Heart right ventricle (tissue), 16 donors: ENCODE measurements at regions not wholly inside any gene's neighbourhood (a gene's known extent, or its start where the extent isn't known, plus 50 kb on each side); places are given as distances from the start of the nearest gene placed in this dataset.
"Not testable (repeated sequence)": the region's sequence is repeated elsewhere in the genome, so short reads cannot be mapped to it uniquely, and the experiment has no call there.

ENCODE experiments used
- ATAC-seq, 8 donors: fragments of 200-7000 bp; cut with Tn5 transposase; one replicate each; pipeline ENCODE4 v1.9.1; 2020; ENCODE audit warnings: mild to moderate bottlenecking in 8 of 8, moderate library complexity in 8 of 8, moderate number of reproducible peaks in 1 of 8
- DNase-seq, 2 donors: peaks; one replicate each; pipeline ENCODE4 v3.0.0-alpha.2; 2020
- H3K27ac ChIP-seq, 10 donors: fragments of 200-600 bp; sonication (generic) in 2 of 10; one replicate each; pipeline versions ENCODE4 v1.5.0 to v1.8.0; 2020 to 2022; ENCODE audit warnings: mild to moderate bottlenecking in 3 of 10
- H3K27me3 ChIP-seq, 7 donors: fragments of 200-600 bp; one replicate each; pipeline ENCODE4 v1.8.0; 2021 to 2022; ENCODE audit warnings: mild to moderate bottlenecking in 2 of 7
- H3K36me3 ChIP-seq, 9 donors: fragments of 200-600 bp; sonication (generic) in 1 of 9; one replicate each; pipeline versions ENCODE4 v1.5.0 to v1.8.0; 2020 to 2022; ENCODE audit warnings: mild to moderate bottlenecking in 2 of 9
- H3K4me1 ChIP-seq, 9 donors: fragments of 200-600 bp; sonication (generic) in 1 of 9; one replicate each; pipeline versions ENCODE4 v1.5.0 to v1.8.0; 2020 to 2022; ENCODE audit warnings: mild to moderate bottlenecking in 4 of 9
- H3K4me3 ChIP-seq, 10 donors: fragments of 200-600 bp; sonication (generic) in 2 of 10; one replicate each; pipeline versions ENCODE4 v1.5.0 to v1.8.0; 2020 to 2022; ENCODE audit warnings: mild to moderate bottlenecking in 7 of 10, moderate library complexity in 2 of 10
- H3K9me3 ChIP-seq, 11 donors: fragments of 200-600 bp in 10 of 11; sonication (generic) in 2 of 11; one replicate each; pipeline versions ENCODE4 v1.5.0 to v1.8.0; 2013 to 2022; ENCODE audit warnings: mild to moderate bottlenecking in 2 of 11, control low read depth in 1 of 11, moderate library complexity in 1 of 11
- whole genome bisulfite sequencing, 2 donors: extraction: QIAGEN DNeasy Blood & Tissue Kit; methylation state at CpG; one replicate each; pipeline ENCODE4 v1.1.7; 2013; ENCODE audit warnings: inconsistent platforms in 1 of 2; 5-methylcytosine and 5-hydroxymethylcytosine counted together
- intact Hi-C, 10 donors: fragments of 100-400 bp; cut with DNase I; formaldehyde crosslinking; loops; one replicate each; pipeline versions ENCODE4 v1.11.1 to v1.14.2; 2022
- TF ChIP-seq, protein P1 (sequence below), 9 donors: fragments of 200-600 bp; sonication (generic) in 2 of 9; IDR thresholded peaks; one replicate each; pipeline versions ENCODE4 v1.5.0 to v1.8.0; 2021 to 2022; ENCODE audit warnings: antibody characterized with exemption in 9 of 9, mild to moderate bottlenecking in 5 of 9, moderate library complexity in 1 of 9
- donor health status: Arrhythmogenic right ventricular cardiomyopathy.
- donor health status: ischemic (EF 13 %, LVEDD 7.1; RV severe dilation, severe dysfunction).
- donor health status: healthy with polysubstance abuse.
- donor health status: DM: no; HTN: yes; CAD: no.
- donor health status: DM: no; HTN: no; CAD: no.
- donor health status: ischemic (EF 25% LVEDD 6.9; RV normal size, moderate dysfunction).
- donor health status: ischemic (EF 25% LVEDD 5.7; RV mildly dilated, moderate dysfunction).
- donor health status: healthy.
- donor health status: DM: yes; HTN: yes; CAD: no.
- donor health status: Ischemic cardiomyopathy.
- donor health status: ischemic (EF 35%, LVEDD 5.7; RV mildly dilated, moderate dysfunction).
- donor health status: nonischemic (EF 11% LVEDD 7.7; RV severe dilation, severe dysfunction).
- donor health status: DM: yes; HTN: yes; CAD: no.
- donor health status: PGD.
- donor health status: ischemic (EF 29% LVEDD 5.4; RV normal size, mild dysfunction).
- donor health status: nonischemic (EF 23%, LVEDD 6.1; RV moderate dilation, normal function).

DNA sequence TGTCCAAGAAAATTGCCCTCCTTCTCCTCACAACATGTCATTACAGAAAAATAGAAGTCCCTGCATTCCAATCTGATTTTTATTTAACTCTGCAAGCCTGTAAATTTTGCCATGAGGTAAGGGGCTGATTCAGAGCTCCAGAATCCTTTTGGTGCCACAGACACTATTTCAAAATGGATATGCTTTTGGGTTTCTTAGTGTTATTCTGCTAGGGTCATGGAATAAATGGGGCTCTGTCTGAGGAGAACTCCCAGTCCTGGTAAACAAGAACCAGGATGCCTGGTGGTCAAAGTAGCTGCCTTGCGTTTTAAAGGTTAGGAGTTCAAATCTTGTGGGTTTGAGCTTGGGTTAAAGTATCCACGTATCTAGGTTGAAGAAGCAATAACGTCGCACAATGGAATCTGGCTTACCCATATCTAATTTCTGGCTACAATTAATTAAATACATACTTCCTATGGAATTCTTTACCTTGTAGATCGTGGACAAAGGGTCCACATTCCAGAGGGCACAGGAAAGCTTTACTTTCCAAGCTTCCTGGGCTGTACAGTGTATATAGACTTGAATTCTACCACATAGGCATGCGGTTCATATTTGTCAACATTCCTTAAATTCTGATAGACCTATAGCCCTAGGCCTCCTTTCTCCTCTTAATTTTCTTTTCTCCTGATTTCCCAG, 98.0 kb upstream of the CDC42BPA start:
- peak overlapping the region in 1 of 10 donors; percentile 12 for H3K27ac ChIP-seq
- peaks cover 0 to 28% (median 7%) of the 10 kb centered on the region in 9 donors for H3K4me1 ChIP-seq
- intact Hi-C loops = loop anchor here in 3 of 10 donors (5.0 to 10.0 kb wide), 3 partner anchors 49 to 59 kb away; no protein-coding TSS in a partner anchor
- no peaks in the 10 kb centered on the region for H3K27me3 ChIP-seq
- WGBS, 2 donors = 94 to 95% methylated on average over 6 of the region's 6 CpGs
- ATAC-seq (no peak), DNase-seq (no peak)
- TF ChIP-seq, protein P1, sequence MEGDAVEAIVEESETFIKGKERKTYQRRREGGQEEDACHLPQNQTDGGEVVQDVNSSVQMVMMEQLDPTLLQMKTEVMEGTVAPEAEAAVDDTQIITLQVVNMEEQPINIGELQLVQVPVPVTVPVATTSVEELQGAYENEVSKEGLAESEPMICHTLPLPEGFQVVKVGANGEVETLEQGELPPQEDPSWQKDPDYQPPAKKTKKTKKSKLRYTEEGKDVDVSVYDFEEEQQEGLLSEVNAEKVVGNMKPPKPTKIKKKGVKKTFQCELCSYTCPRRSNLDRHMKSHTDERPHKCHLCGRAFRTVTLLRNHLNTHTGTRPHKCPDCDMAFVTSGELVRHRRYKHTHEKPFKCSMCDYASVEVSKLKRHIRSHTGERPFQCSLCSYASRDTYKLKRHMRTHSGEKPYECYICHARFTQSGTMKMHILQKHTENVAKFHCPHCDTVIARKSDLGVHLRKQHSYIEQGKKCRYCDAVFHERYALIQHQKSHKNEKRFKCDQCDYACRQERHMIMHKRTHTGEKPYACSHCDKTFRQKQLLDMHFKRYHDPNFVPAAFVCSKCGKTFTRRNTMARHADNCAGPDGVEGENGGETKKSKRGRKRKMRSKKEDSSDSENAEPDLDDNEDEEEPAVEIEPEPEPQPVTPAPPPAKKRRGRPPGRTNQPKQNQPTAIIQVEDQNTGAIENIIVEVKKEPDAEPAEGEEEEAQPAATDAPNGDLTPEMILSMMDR (IDR thresholded peaks at IDR 0.05) = no peak
- no peaks in the 10 kb centered on the region for H3K9me3 ChIP-seq
- H3K36me3 ChIP-seq = no peaks in the 10 kb centered on the region
- no peak overlapping the region for H3K4me3 ChIP-seq

DNA sequence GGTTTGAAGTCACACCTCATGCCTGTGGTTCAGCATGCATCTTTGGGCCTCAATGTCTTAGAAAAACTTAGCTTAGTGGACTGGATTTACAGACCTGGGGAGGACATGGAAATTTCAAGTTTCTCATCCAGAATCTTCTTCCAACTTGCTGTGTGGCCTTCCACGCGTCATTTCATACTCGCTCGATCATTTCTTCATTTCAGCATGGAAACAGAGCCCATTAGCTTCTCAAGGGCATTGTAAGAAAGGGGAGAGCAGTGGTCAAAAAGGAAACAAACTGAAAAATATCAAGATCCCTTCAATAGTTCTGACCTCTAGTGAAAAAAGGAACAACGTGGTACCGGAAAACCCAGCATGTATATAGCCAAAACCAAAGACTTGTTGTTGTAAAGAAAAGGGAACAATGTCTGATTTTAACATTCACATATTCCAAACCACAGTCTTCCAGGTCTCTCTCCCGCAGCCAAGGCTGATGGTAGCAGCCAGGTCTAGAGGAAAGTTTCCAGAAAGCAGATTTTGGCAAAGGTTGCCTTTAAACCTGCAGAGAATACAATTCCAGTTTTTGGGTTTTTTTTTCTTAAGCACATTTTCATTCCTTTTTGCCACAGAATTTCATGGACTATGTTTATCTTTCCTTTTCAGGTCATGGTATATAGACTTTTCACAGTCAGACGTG, 97.0 kb upstream of the CDC42BPA start:
- ATAC-seq = no peak
- Histone ChIP-seq H3K27ac (no peak overlapping the region), H3K9me3 (no peaks in the 10 kb centered on the region), H3K4me3 (no peak overlapping the region), H3K36me3 (no peaks in the 10 kb centered on the region), H3K4me1 (peaks cover 0 to 28% (median 7%) of the 10 kb centered on the region in 9 donors), H3K27me3 (no peaks in the 10 kb centered on the region)
- no peak for DNase-seq
- intact Hi-C loops = loop anchor here in 3 of 10 donors (5.0 to 10.0 kb wide), 3 partner anchors 48 to 58 kb away; no protein-coding TSS in a partner anchor
- 77 to 87% methylated on average over 8 of the region's 8 CpGs for WGBS, 2 donors
- TF ChIP-seq, protein P1 (IDR thresholded peaks at IDR 0.05) = no peak

DNA sequence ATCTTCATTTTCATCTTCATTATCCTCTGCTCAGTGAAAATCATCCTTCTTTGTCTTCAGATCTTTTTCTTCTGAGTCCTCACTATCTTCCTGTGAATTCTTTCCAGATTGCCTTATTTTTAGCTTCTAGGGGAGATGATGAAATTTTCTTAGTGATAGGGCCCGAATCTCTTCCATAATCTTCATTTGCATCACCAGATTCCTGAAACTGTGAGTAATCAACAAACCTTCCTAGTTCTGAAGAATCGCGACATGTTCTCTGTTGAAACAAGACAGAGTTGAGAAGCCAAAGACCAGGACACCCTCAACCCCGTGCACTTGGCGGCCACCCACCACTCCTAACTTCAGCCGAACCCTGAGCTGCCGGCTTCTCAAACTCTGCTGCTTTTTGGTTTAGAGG, 92.8 kb upstream of the CDC42BPA start:
- no peak for ATAC-seq
- H3K4me3 ChIP-seq = no peak overlapping the region
- WGBS, 2 donors = 71 to 73% methylated on average over 7 of the region's 7 CpGs
- no peaks in the 10 kb centered on the region for H3K9me3 ChIP-seq
- H3K27ac ChIP-seq = no peak overlapping the region
- intact Hi-C loops = loop anchor here in 1 of 10 donors (10.0 kb wide), 1 partner anchor 46 kb away; no protein-coding TSS in a partner anchor
- H3K36me3 ChIP-seq = no peaks in the 10 kb centered on the region
- DNase-seq = no peak
- H3K27me3 ChIP-seq = no peaks in the 10 kb centered on the region
- TF ChIP-seq, protein P1 (IDR thresholded peaks at IDR 0.05) = no peak
- H3K4me1 ChIP-seq = peaks cover 0 to 6% (median 0%) of the 10 kb centered on the region in 9 donors

DNA sequence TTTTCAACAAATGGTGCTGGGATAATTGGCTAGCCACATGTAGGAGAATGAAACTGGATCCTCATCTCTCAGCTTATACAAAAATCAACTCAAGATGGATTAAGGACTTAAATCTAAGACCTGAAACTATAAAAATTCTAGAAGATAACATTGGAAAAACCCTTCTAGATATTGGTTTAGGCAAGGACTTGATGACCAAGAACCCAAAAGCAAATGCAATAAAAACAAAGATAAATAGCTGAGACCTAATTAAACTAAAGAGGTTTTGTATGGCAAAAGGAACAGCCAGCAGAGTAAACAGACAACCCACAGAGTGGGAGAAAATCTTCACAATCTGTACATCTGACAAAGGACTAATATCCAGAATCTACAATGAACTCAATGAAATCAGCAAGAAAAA, 88.0 kb upstream of the CDC42BPA start:
- H3K4me3 ChIP-seq, intact Hi-C loops, H3K4me1 ChIP-seq, DNase-seq, H3K27ac ChIP-seq, H3K27me3 ChIP-seq, H3K9me3 ChIP-seq, ATAC-seq, H3K36me3 ChIP-seq: not testable (repeated sequence)

DNA sequence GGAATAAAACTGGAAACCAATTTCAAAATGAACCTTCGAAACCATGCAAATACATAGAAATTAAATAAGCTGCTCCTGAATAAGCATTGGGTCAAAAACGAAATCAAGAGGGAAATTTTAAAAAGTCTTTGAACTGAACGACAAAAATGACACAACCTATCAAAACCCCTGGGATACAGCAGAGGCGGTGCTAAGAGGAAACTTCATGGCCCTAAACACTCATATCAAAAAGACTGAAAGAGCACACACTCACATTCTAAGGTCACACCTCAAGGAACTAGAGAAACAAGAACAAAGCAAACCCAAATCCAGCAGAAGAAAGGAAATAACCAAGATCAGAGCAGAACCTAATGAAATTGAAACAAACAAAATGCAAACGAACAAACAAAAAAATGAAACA, 85.2 kb upstream of the CDC42BPA start:
- Histone ChIP-seq H3K36me3 (no peaks in the 10 kb centered on the region), H3K27ac (no peak overlapping the region), H3K4me3 (no peak overlapping the region), H3K4me1 (no peaks in the 10 kb centered on the region), H3K27me3 (no peaks in the 10 kb centered on the region), H3K9me3 (no peaks in the 10 kb centered on the region)
- ATAC-seq (no peak), DNase-seq (no peak)
- intact Hi-C loops = no loop called here
- 66 to 81% methylated on average over 5 of the region's 5 CpGs for WGBS, 2 donors
- TF ChIP-seq, protein P1 (IDR thresholded peaks at IDR 0.05) = no peak
